GM18505 (cell line): ENCODE measurements at regions not wholly inside any gene's neighbourhood (a gene's known extent, or its start where the extent isn't known, plus 50 kb on each side); places are given as distances from the start of the nearest gene placed in this dataset.
"Not testable (repeated sequence)": the region's sequence is repeated elsewhere in the genome, so short reads cannot be mapped to it uniquely, and the experiment has no call there.

Source experiments
- ATAC-seq: cut with Tn5 transposase; IDR thresholded peaks from one replicate; pipeline ENCODE4 v1.9.1; 2021; ENCODE audit not compliant: unreplicated experiment
- POLR2A ChIP-seq: IDR thresholded peaks from 4 replicates; pipeline ENCODE4 v1.6.1; 2011; ENCODE audit warnings: borderline replicate concordance; ENCODE audit not compliant: insufficient read depth, insufficient read length; ENCODE audit errors: extremely low read depth

- no peak for TF ChIP-seq POLR2A
- no peak for ATAC-seq
Measured at GRCh38 chr9:126173401-126173800, 153.2 kb upstream of the MVB12B start.

GRCh38 chr9:126173929-126174328, 152.7 kb upstream of the MVB12B start:
- no peak for TF ChIP-seq POLR2A
- ATAC-seq: no peak

- TF ChIP-seq POLR2A: no peak
- ATAC-seq: no peak
Measured at GRCh38 chr9:126183266-126183665, 143.4 kb upstream of the MVB12B start.

GRCh38 chr9:126190994-126191393, 135.6 kb upstream of the MVB12B start:
- not testable (repeated sequence) for ATAC-seq

- ATAC-seq: no peak
- TF ChIP-seq POLR2A: no peak
Measured at GRCh38 chr9:126198854-126199253, 127.8 kb upstream of the MVB12B start.

- TF ChIP-seq POLR2A: no peak
- ATAC-seq: no peak
Measured at GRCh38 chr9:126203313-126203712, 123.3 kb upstream of the MVB12B start.

- ATAC-seq: no peak
- no peak for TF ChIP-seq POLR2A
Measured at GRCh38 chr9:126204197-126204596, 122.4 kb upstream of the MVB12B start.

GRCh38 chr9:126204708-126205225, 121.9 kb upstream of the MVB12B start:
- no peak for TF ChIP-seq POLR2A
- no peak for ATAC-seq

- ATAC-seq: no peak
- no peak for TF ChIP-seq POLR2A
Measured at GRCh38 chr9:126205265-126205664, 121.4 kb upstream of the MVB12B start.

- ATAC-seq: no peak
- TF ChIP-seq POLR2A: no peak
Measured at GRCh38 chr9:126205845-126206498, 120.7 kb upstream of the MVB12B start.

- TF ChIP-seq POLR2A: no peak
- ATAC-seq: no peak
Measured at GRCh38 chr9:126207256-126207655, 119.4 kb upstream of the MVB12B start.

- no peak for ATAC-seq
- no peak for TF ChIP-seq POLR2A
Measured at GRCh38 chr9:126208216-126208758, 118.3 kb upstream of the MVB12B start.

GRCh38 chr9:126211441-126212074, 115.1 kb upstream of the MVB12B start:
- TF ChIP-seq POLR2A: no peak
- ATAC-seq: no peak

GRCh38 chr9:126215486-126215885, 111.1 kb upstream of the MVB12B start:
- no peak for ATAC-seq
- TF ChIP-seq POLR2A: no peak
